ENCODE measurements at regions not wholly inside any gene's neighbourhood (a gene's known extent, or its start where the extent isn't known, plus 50 kb on each side); places are given as distances from the start of the nearest gene placed in this dataset.

DNA sequence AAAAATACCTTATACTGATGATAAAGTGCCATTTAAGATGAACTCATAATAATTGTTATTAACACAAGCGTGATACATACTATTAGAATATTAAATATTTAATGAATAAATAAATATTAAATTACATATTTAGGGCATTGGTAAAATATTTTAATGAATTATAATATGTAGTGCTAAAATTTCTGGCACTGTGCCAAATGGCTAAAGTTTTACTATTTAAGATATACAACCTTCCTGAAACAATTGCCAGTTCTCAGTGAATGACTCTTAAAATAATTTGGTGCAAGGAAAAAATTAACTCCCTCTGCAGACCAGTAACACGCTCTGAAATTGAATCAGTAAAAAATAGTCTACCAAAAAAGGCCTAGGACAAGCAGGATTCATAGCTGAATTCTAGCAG lies 428.9 kb upstream of the ATXN7L3B start:
- Histone ChIP-seq H3K4me2 (ENCODE audit: insufficient read depth in 1 of 2, low read depth in 2 of 2, low read length in 2 of 2) (no peak overlapping the region), H3K27ac (ENCODE audit: low read depth, low read length) (no peak overlapping the region), H3K4me3 (ENCODE audit: extremely low read depth in 1 of 4, insufficient read depth in 2 of 4, low read depth in 3 of 4, low read length in 4 of 4) (no peak overlapping the region), H2BK15ac (ENCODE audit: low read length) (no peak overlapping the region), H2AK5ac (ENCODE audit: low read depth, low read length) (no peak overlapping the region), H3K23me2 (ENCODE audit: low read depth, low read length) (no peaks in the 10 kb centered on the region), H2BK5ac (ENCODE audit: low read depth, low read length) (no peak overlapping the region), H4K5ac (ENCODE audit: insufficient read length, low read depth, low read length) (no peak overlapping the region), H2BK12ac (ENCODE audit: low read depth, low read length) (no peak overlapping the region), H3K79me1 (ENCODE audit: low read depth, low read length) (no peaks in the 10 kb centered on the region), H4K91ac (replicated peaks; ENCODE audit: insufficient read length, low read length) (no peak overlapping the region), H3K4ac (replicated peaks; ENCODE audit: insufficient read length, low read depth, low read length) (no peak overlapping the region), H4K20me1 (replicated peaks in 1 of 2; ENCODE audit: control insufficient read depth in 1 of 2, insufficient read depth in 2 of 2, low read length in 2 of 2) (no peaks in the 10 kb centered on the region), H3K79me2 (ENCODE audit: control insufficient read depth in 1 of 2, insufficient read depth in 2 of 2, low read length in 2 of 2) (no peaks in the 10 kb centered on the region), H3K9ac (replicated peaks in 1 of 4; ENCODE audit: extremely low read depth in 1 of 4, low read depth in 3 of 4, low read length in 3 of 4) (no peak overlapping the region), H3K14ac (ENCODE audit: insufficient read length) (no peak overlapping the region), H3K56ac (replicated peaks; ENCODE audit: insufficient read length, low read depth, low read length) (no peak overlapping the region), H3K4me1 (replicated peaks in 1 of 4; ENCODE audit: control insufficient read depth in 3 of 4, insufficient read depth in 4 of 4, low read length in 3 of 4) (no peaks in the 10 kb centered on the region), H3K18ac (ENCODE audit: extremely low read depth, low read length) (no peak overlapping the region), H2BK120ac (replicated peaks; ENCODE audit: low read depth, low read length) (no peak overlapping the region), H3K27me3 (replicated peaks in 1 of 4; ENCODE audit: control insufficient read depth in 3 of 4, extremely low read depth in 1 of 4, insufficient read depth in 3 of 4, low read length in 3 of 4) (no peaks in the 10 kb centered on the region), H3K36me3 (ENCODE audit: control insufficient read depth in 2 of 4, insufficient read depth in 4 of 4, low read length in 3 of 4) (no peaks in the 10 kb centered on the region), H2AFZ (ENCODE audit: low read length) (no peak overlapping the region), H3K9me3 (ENCODE audit: insufficient read depth in 2 of 2, low read depth in 1 of 2, low read length in 1 of 2) (no peaks in the 10 kb centered on the region), H3K23ac (ENCODE audit: insufficient read length) (no peak overlapping the region), H4K8ac (ENCODE audit: extremely low read depth, insufficient read depth, low read length) (no peak overlapping the region), H2BK20ac (ENCODE audit: low read length) (no peak overlapping the region)
- DNase-seq (ENCODE audit: low read depth in 1 of 2, low spot score in 2 of 2) (no peak), FAIRE-seq (no peak)
- ChIA-PET POLR2A (ENCODE audit: partially characterized antibody) (no interaction called here), CTCF (ENCODE audit: partially characterized antibody) (interaction anchor here (0.8 to 8.4 kb wide), 4 partner anchors 200 to 308 kb away, joined by 3 to 143 read pairs (median 36); no protein-coding TSS in a partner anchor)
- WGBS, 2 experiments (ENCODE audit: extremely low coverage in 1 of 2, insufficient coverage in 1 of 2, insufficient read length in 1 of 2, insufficient replicate concordance in 2 of 2, low coverage in 1 of 2, low lambda C conversion rate in 2 of 2, missing lambda C conversion rate in 1 of 2) = 90% methylated on average over 2 of the region's 2 CpGs; no CpG with 5 or more reads in 1 of the 2 experiments
- TF ChIP-seq, protein P1, sequence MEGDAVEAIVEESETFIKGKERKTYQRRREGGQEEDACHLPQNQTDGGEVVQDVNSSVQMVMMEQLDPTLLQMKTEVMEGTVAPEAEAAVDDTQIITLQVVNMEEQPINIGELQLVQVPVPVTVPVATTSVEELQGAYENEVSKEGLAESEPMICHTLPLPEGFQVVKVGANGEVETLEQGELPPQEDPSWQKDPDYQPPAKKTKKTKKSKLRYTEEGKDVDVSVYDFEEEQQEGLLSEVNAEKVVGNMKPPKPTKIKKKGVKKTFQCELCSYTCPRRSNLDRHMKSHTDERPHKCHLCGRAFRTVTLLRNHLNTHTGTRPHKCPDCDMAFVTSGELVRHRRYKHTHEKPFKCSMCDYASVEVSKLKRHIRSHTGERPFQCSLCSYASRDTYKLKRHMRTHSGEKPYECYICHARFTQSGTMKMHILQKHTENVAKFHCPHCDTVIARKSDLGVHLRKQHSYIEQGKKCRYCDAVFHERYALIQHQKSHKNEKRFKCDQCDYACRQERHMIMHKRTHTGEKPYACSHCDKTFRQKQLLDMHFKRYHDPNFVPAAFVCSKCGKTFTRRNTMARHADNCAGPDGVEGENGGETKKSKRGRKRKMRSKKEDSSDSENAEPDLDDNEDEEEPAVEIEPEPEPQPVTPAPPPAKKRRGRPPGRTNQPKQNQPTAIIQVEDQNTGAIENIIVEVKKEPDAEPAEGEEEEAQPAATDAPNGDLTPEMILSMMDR (IDR thresholded peaks at IDR 0.05; ENCODE audit: control extremely low read depth in 1 of 3, insufficient read depth in 1 of 3, low read depth in 1 of 3, low read length in 3 of 3) = no peak
- TF ChIP-seq TCF12 (IDR thresholded peaks at IDR 0.05; ENCODE audit: low read depth, low read length) = no peak
- TF ChIP-seq RBBP5 (IDR thresholded peaks at IDR 0.05; ENCODE audit: borderline replicate concordance, low read depth, low read length) = no peak
- TF ChIP-seq CBX5 (IDR thresholded peaks at IDR 0.05; ENCODE audit: low read depth, low read length) = no peak
- no peak for TF ChIP-seq SIN3A (conservative IDR thresholded peaks at IDR 0.05 in 1 of 2, IDR thresholded peaks at IDR 0.05 in 1 of 2; ENCODE audit: low read depth in 1 of 2, low read length in 2 of 2)
- no peak for TF ChIP-seq KDM5A (IDR thresholded peaks at IDR 0.05; ENCODE audit: low read length)
- no peak for TF ChIP-seq HDAC2 (IDR thresholded peaks at IDR 0.05; ENCODE audit: borderline replicate concordance in 1 of 2, low read depth in 2 of 2, low read length in 2 of 2)
- no peak for TF ChIP-seq PHF8 (conservative IDR thresholded peaks at IDR 0.05; ENCODE audit: low read depth, low read length)
- TF ChIP-seq, protein P2, sequence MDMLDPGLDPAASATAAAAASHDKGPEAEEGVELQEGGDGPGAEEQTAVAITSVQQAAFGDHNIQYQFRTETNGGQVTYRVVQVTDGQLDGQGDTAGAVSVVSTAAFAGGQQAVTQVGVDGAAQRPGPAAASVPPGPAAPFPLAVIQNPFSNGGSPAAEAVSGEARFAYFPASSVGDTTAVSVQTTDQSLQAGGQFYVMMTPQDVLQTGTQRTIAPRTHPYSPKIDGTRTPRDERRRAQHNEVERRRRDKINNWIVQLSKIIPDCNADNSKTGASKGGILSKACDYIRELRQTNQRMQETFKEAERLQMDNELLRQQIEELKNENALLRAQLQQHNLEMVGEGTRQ (IDR thresholded peaks at IDR 0.05; ENCODE audit: low read length) = no peak
- TF ChIP-seq HDAC6 (IDR thresholded peaks at IDR 0.05; ENCODE audit: low read depth, low read length) = no peak

All from H1 (cell line).